ENCODE measurements at regions not wholly inside any gene's neighbourhood (a gene's known extent, or its start where the extent isn't known, plus 50 kb on each side); places are given as distances from the start of the nearest gene placed in this dataset.

DNA sequence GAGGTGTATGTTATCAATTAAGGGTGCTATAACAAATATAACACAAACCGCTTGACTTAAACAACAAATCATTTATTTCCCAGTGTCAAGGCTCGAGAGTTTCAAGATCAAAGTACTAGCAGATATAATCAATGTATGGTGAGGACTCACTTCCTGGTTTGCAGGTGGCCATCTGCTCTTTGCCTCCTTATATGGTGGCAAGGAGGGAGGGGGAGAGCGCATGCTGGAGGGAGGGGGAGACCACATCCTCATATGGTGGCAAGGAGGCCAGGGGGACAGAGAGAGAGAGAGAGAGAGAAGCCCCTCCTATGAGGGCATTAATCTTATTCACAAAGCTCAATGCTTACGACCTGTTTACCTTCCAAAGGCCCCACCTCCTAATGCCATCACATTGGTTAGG, 372.3 kb upstream of the SPOCK3 start:
- no peaks in the 10 kb centered on the region for H3K36me3 ChIP-seq
- no peaks in the 10 kb centered on the region for H3K27me3 ChIP-seq
- H3K4me3 ChIP-seq (ENCODE audit: low read depth, low read length) = no peak overlapping the region
- TF ChIP-seq, protein P1, sequence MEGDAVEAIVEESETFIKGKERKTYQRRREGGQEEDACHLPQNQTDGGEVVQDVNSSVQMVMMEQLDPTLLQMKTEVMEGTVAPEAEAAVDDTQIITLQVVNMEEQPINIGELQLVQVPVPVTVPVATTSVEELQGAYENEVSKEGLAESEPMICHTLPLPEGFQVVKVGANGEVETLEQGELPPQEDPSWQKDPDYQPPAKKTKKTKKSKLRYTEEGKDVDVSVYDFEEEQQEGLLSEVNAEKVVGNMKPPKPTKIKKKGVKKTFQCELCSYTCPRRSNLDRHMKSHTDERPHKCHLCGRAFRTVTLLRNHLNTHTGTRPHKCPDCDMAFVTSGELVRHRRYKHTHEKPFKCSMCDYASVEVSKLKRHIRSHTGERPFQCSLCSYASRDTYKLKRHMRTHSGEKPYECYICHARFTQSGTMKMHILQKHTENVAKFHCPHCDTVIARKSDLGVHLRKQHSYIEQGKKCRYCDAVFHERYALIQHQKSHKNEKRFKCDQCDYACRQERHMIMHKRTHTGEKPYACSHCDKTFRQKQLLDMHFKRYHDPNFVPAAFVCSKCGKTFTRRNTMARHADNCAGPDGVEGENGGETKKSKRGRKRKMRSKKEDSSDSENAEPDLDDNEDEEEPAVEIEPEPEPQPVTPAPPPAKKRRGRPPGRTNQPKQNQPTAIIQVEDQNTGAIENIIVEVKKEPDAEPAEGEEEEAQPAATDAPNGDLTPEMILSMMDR (IDR thresholded peaks at IDR 0.05; ENCODE audit: low read depth, low read length) = no peak
- no peak for DNase-seq
- no peaks in the 10 kb centered on the region for H3K9me3 ChIP-seq
- peaks cover 3% of the 10 kb centered on the region; the same call in 1 of the 2 replicates for H3K4me1 ChIP-seq

DNA sequence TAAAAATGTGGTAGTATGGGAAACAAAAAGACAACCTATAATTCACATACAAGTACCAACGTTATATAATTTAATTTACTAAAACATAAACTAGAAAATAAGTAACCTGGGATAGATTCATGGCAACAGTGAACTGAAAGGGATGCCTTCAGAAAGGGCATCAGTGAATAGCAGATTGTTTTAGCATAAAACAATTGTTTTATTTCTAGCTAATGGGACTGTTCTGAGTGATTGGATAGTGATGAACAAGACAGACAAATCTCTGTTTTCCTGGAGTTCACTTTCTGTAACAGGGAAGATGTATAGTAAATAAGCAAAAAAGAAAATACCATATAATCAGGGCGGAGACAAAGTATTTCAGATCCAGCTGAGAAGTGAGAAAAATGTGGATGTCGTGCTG, 379.1 kb upstream of the SPOCK3 start:
- no peak for DNase-seq
- H3K9me3 ChIP-seq = no peaks in the 10 kb centered on the region
- peaks cover 21% of the 10 kb centered on the region for H3K4me1 ChIP-seq
- no peaks in the 10 kb centered on the region for H3K27me3 ChIP-seq
- H3K4me3 ChIP-seq (ENCODE audit: low read depth, low read length) = no peak overlapping the region
- TF ChIP-seq, protein P1 (IDR thresholded peaks at IDR 0.05; ENCODE audit: low read depth, low read length) = no peak
- H3K36me3 ChIP-seq = no peaks in the 10 kb centered on the region

DNA sequence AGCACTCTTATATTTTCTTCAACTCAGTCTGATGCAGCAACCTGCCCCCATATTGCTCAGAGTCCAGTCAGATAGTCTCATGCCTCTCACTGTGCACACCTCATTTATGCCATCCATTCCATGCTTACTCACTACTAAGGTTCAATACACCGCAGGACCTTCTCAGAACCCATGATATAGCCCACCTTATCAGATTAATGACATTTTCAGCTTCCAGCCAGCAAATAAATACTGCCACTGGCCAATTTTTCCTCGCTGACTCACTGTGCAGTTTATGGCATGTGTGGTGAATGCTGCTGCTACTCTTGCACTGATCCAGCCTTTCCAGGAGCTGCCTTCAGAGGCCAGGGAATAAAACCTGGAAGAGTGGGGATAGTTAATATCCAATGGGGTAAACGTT, 380.6 kb upstream of the SPOCK3 start:
- TF ChIP-seq, protein P1 (IDR thresholded peaks at IDR 0.05; ENCODE audit: low read depth, low read length) = no peak
- peak; percentile 24 for DNase-seq
- H3K9me3 ChIP-seq = no peaks in the 10 kb centered on the region
- no peaks in the 10 kb centered on the region for H3K27me3 ChIP-seq
- no peak overlapping the region for H3K4me3 ChIP-seq (ENCODE audit: low read depth, low read length)
- H3K4me1 ChIP-seq = peaks cover 21% of the 10 kb centered on the region
- no peaks in the 10 kb centered on the region for H3K36me3 ChIP-seq

DNA sequence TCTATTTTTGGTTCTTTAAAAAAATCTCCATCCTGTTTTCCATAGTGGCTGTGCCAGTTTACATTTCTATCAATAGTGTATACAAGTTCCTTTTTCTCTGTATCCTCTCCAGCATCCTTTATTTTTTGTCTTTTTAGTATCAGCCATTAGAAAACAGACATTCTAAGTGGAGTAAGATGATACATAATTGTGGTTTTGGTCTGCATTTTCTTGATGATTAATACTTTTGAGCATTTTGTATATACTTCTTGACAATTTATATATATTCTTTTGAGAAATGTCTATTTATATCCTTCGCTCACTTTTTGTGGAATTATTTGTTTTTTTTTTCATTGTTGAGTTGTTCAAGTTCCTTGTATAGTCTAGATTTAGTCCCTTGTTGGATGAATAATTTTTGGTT, 382.2 kb upstream of the SPOCK3 start:
- H3K9me3 ChIP-seq = no peaks in the 10 kb centered on the region
- TF ChIP-seq, protein P1 (IDR thresholded peaks at IDR 0.05; ENCODE audit: low read depth, low read length) = no peak
- peaks cover 21% of the 10 kb centered on the region for H3K4me1 ChIP-seq
- no peak overlapping the region for H3K4me3 ChIP-seq (ENCODE audit: low read depth, low read length)
- H3K27me3 ChIP-seq = no peaks in the 10 kb centered on the region
- H3K36me3 ChIP-seq = no peaks in the 10 kb centered on the region
- no peak for DNase-seq

DNA sequence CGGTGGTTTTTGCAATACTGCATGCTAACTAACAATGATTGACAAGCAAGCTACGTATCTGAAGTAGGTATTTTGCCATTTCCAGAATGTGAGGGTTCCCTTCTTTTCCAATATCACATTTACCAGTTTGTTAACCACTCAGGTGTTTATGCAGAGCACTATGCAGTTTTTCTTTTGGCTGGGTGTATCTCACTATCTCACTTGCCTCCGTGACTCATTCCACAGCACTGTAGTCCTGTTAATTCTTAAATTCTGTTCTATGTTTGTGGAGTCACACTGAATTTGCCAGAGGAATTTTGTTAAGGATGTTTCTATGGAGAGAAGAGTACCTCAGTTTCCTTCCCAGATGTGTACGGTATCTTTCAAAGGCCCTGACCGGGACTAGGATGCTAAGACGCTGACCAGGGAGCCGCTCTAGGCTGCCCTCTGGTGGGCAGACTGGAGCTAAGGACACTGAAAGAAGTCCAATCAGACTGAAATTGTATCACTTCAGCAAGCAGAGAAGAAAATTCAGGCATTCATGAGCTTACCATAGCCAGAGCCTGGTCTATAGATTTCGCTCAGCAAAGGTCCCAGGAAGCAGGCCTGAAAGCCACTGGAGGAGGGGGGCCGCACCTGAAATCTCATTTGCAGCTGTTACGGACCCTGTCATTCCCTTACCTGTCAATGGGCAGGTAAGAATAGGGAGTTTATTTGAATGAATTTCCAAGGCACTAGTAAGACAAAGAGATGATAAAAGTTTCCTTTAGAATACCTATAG, 388.4 kb upstream of the SPOCK3 start:
- peak; percentile 82 for DNase-seq
- no peaks in the 10 kb centered on the region for H3K27me3 ChIP-seq
- TF ChIP-seq, protein P1 (IDR thresholded peaks at IDR 0.05; ENCODE audit: low read depth, low read length) = peak; percentile 96
- no peaks in the 10 kb centered on the region for H3K36me3 ChIP-seq
- H3K4me3 ChIP-seq (ENCODE audit: low read depth, low read length) = no peak overlapping the region
- H3K9me3 ChIP-seq = no peaks in the 10 kb centered on the region
- H3K4me1 ChIP-seq = peaks cover 3% of the 10 kb centered on the region; the same call in 1 of the 2 replicates

DNA sequence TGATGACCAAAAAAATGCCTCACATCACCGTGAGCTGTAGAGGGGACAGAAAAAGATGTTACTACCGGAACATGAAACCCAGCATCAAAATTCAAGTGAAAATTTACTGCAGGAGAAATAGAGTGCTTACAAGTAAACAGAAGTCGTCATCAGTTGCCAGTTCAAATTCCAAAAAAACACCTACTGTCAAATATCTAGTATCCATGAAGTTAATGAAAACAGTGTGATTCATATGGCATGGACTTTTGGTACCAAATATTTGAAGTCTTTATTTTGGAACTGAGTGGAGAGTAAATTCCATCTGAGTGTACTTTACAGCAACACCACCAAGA, 388.9 kb upstream of the SPOCK3 start:
- Histone ChIP-seq H3K36me3 (no peaks in the 10 kb centered on the region), H3K4me1 (peaks cover 3% of the 10 kb centered on the region; the same call in 1 of the 2 replicates), H3K27me3 (no peaks in the 10 kb centered on the region), H3K9me3 (no peaks in the 10 kb centered on the region), H3K4me3 (ENCODE audit: low read depth, low read length) (no peak overlapping the region)
- no peak for DNase-seq
- TF ChIP-seq, protein P1 (IDR thresholded peaks at IDR 0.05; ENCODE audit: low read depth, low read length) = no peak

All from BE2C (cell line).